H1 (cell line): ENCODE measurements at regions not wholly inside any gene's neighbourhood (a gene's known extent, or its start where the extent isn't known, plus 50 kb on each side); places are given as distances from the start of the nearest gene placed in this dataset.

ENCODE experiments used
- CTCF ChIA-PET: fragments of 300-600 bp; sonication (Branson Sonifier 250); formaldehyde crosslinking; loops from one replicate; lab custom pipeline; 2021; ENCODE audit not compliant: partially characterized antibody; lab: Charles Lee
- POLR2A ChIA-PET: fragments of 300-600 bp; sonication (Branson Sonifier 250); formaldehyde crosslinking; loops from one replicate; lab custom pipeline; 2021; ENCODE audit warnings: inconsistent platforms; ENCODE audit not compliant: partially characterized antibody; lab: Charles Lee
- DNase-seq, 2 experiments: peaks; one replicate each; pipeline versions ENCODE4 v3.0.0 to v3.0.0-alpha.2; 2010 to 2022; ENCODE audit warnings: low spot score in 2 of 2, low read depth in 1 of 2, mixed read lengths in 1 of 2
- FAIRE-seq: peaks from 2 replicates; lab custom pipeline; 2011; peaks lifted over from hg19 to GRCh38; lab: Jason Lieb, UNC
- H2AFZ ChIP-seq: 2 replicates; pipeline ENCODE4 v1.8.1; 2012; ENCODE audit warnings: low read length, inconsistent platforms
- H2AK5ac ChIP-seq: 2 replicates; pipeline ENCODE4 v1.6.1; 2013; ENCODE audit warnings: low read depth, low read length
- H2BK120ac ChIP-seq: replicated peaks from 2 replicates; pipeline ENCODE3; 2013; ENCODE audit warnings: low read depth, low read length, inconsistent platforms
- H2BK12ac ChIP-seq: 2 replicates; pipeline ENCODE4 v1.6.1; 2013; ENCODE audit warnings: low read depth, low read length
- H2BK15ac ChIP-seq: 2 replicates; pipeline ENCODE4 v1.6.1; 2013; ENCODE audit warnings: low read length
- H2BK20ac ChIP-seq: 2 replicates; pipeline ENCODE4 v1.6.1; 2013; ENCODE audit warnings: low read length
- H2BK5ac ChIP-seq: 2 replicates; pipeline ENCODE4 v1.6.1; 2013; ENCODE audit warnings: low read depth, low read length
- H3K14ac ChIP-seq: 2 replicates; pipeline ENCODE4 v1.6.1; 2013; ENCODE audit warnings: inconsistent platforms; ENCODE audit not compliant: insufficient read length
- H3K18ac ChIP-seq: 2 replicates; pipeline ENCODE4 v1.6.1; 2013; ENCODE audit warnings: low read length; ENCODE audit errors: extremely low read depth
- H3K23ac ChIP-seq: 2 replicates; pipeline ENCODE4 v1.6.1; 2013; ENCODE audit warnings: inconsistent platforms; ENCODE audit not compliant: insufficient read length
- H3K23me2 ChIP-seq: 2 replicates; pipeline ENCODE4 v1.6.1; 2013; ENCODE audit warnings: low read depth, low read length
- H3K27ac ChIP-seq: 2 replicates; pipeline ENCODE4 v1.6.1; 2011; ENCODE audit warnings: low read depth, low read length, inconsistent platforms
- H3K27me3 ChIP-seq, 4 experiments: replicated peaks in 1 of 4; 1 replicate in 1 of 4; 2 replicates in 3 of 4; pipeline versions ENCODE4 v1.6.1 to v1.8.1; 2011 to 2013; ENCODE audit warnings: low read length in 3 of 4, mild to moderate bottlenecking in 3 of 4, inconsistent platforms in 2 of 4, mixed read lengths in 2 of 4, moderate library complexity in 1 of 4; ENCODE audit not compliant: control insufficient read depth in 3 of 4, insufficient read depth in 3 of 4; ENCODE audit errors: extremely low read depth in 1 of 4
- H3K36me3 ChIP-seq, 4 experiments: 2 replicates each; pipeline versions ENCODE4 v1.6.1 to v1.8.1; 2011 to 2013; ENCODE audit warnings: mild to moderate bottlenecking in 4 of 4, low read length in 3 of 4, moderate library complexity in 2 of 4, control low read depth in 1 of 4, inconsistent platforms in 1 of 4; ENCODE audit not compliant: insufficient read depth in 4 of 4, control insufficient read depth in 2 of 4
- H3K4ac ChIP-seq: replicated peaks from 2 replicates; pipeline ENCODE3; 2013; ENCODE audit warnings: low read length, low read depth, mixed read lengths, inconsistent platforms; ENCODE audit not compliant: insufficient read length
- H3K4me1 ChIP-seq, 4 experiments: replicated peaks in 1 of 4; 1 replicate in 1 of 4; 2 replicates in 3 of 4; pipeline versions ENCODE4 v1.6.1 to v1.8.1; 2011 to 2013; ENCODE audit warnings: low read length in 3 of 4, inconsistent platforms in 2 of 4, mixed read lengths in 1 of 4; ENCODE audit not compliant: insufficient read depth in 4 of 4, control insufficient read depth in 3 of 4
- H3K4me2 ChIP-seq, 2 experiments: 2 replicates each; pipeline versions ENCODE4 v1.6.1 to v1.8.1; 2011 to 2013; ENCODE audit warnings: low read depth in 2 of 2, low read length in 2 of 2, control low read depth in 1 of 2, inconsistent platforms in 1 of 2, mild to moderate bottlenecking in 1 of 2; ENCODE audit not compliant: insufficient read depth in 1 of 2
- H3K4me3 ChIP-seq, 4 experiments: fragments of 200-600, 300-600 bp in 1 of 4; sonication (generic), shearing (Covaris generic), sonication (Bioruptor Twin) in 1 of 4; 2 replicates each; pipeline versions ENCODE4 v1.5.1 to v1.8.1; 2011 to 2016; ENCODE audit warnings: low read length in 4 of 4, low read depth in 3 of 4, control low read depth in 2 of 4, inconsistent platforms in 2 of 4, mild to moderate bottlenecking in 2 of 4, mixed read lengths in 1 of 4, moderate library complexity in 1 of 4; ENCODE audit not compliant: insufficient read depth in 2 of 4; ENCODE audit errors: extremely low read depth in 1 of 4
- H3K56ac ChIP-seq: replicated peaks from 2 replicates; pipeline ENCODE3; 2013; ENCODE audit warnings: low read depth, mild to moderate bottlenecking, mixed read lengths, low read length, inconsistent platforms; ENCODE audit not compliant: insufficient read length
- H3K79me1 ChIP-seq: 2 replicates; pipeline ENCODE4 v1.6.1; 2013; ENCODE audit warnings: low read depth, low read length, control low read depth
- H3K79me2 ChIP-seq, 2 experiments: 2 replicates each; pipeline versions ENCODE4 v1.6.1 to v1.8.1; 2012 to 2013; ENCODE audit warnings: low read length in 2 of 2, mild to moderate bottlenecking in 2 of 2, inconsistent platforms in 1 of 2; ENCODE audit not compliant: insufficient read depth in 2 of 2, control insufficient read depth in 1 of 2
- H3K9ac ChIP-seq, 4 experiments: replicated peaks in 1 of 4; 1 replicate in 1 of 4; 2 replicates in 3 of 4; pipeline versions ENCODE4 v1.6.1 to v1.8.1; 2011 to 2013; ENCODE audit warnings: low read depth in 3 of 4, low read length in 3 of 4, control low read depth in 2 of 4, mild to moderate bottlenecking in 2 of 4, moderate library complexity in 2 of 4, inconsistent platforms in 1 of 4; ENCODE audit errors: extremely low read depth in 1 of 4
- H3K9me3 ChIP-seq, 2 experiments: 2 replicates each; pipeline versions ENCODE4 v1.6.1 to v1.8.1; 2012 to 2013; ENCODE audit warnings: mild to moderate bottlenecking in 2 of 2, moderate library complexity in 2 of 2, control low read depth in 1 of 2, inconsistent platforms in 1 of 2, low read depth in 1 of 2, low read length in 1 of 2, mixed read lengths in 1 of 2; ENCODE audit not compliant: insufficient read depth in 2 of 2
- H4K20me1 ChIP-seq, 2 experiments: replicated peaks in 1 of 2; 2 replicates each; pipeline versions ENCODE3 to v1.8.1; 2011 to 2013; ENCODE audit warnings: inconsistent platforms in 2 of 2, low read length in 2 of 2, mild to moderate bottlenecking in 1 of 2; ENCODE audit not compliant: insufficient read depth in 2 of 2, control insufficient read depth in 1 of 2
- H4K5ac ChIP-seq: 2 replicates; pipeline ENCODE4 v1.6.1; 2013; ENCODE audit warnings: low read length, low read depth, mixed read lengths, inconsistent platforms; ENCODE audit not compliant: insufficient read length
- H4K8ac ChIP-seq: 2 replicates; pipeline ENCODE4 v1.8.0; 2013; ENCODE audit warnings: mild to moderate bottlenecking, moderate library complexity, low read length, inconsistent platforms; ENCODE audit not compliant: insufficient read depth; ENCODE audit errors: extremely low read depth
- H4K91ac ChIP-seq: replicated peaks from 2 replicates; pipeline ENCODE3; 2013; ENCODE audit warnings: low read length, mixed read lengths, inconsistent platforms; ENCODE audit not compliant: insufficient read length
- BCL11A ChIP-seq, 2 experiments: IDR thresholded peaks; one replicate each; pipeline ENCODE4 v1.6.1; 2011; ENCODE audit warnings: low read depth in 2 of 2, low read length in 2 of 2, mild to moderate bottlenecking in 2 of 2
- CBX5 ChIP-seq: fragments of 300-800, 300-1000 bp; sonication (generic); IDR thresholded peaks from 2 replicates; pipeline ENCODE4 v1.7.1; 2016; ENCODE audit warnings: antibody characterized with exemption, low read length, low read depth
- CEBPB ChIP-seq: IDR thresholded peaks from 2 replicates; pipeline ENCODE4 v1.6.1; 2012; ENCODE audit warnings: low read depth, low read length
- GABPA ChIP-seq: IDR thresholded peaks from 2 replicates; pipeline ENCODE4 v1.6.1; 2011; ENCODE audit warnings: mild to moderate bottlenecking, low read length, moderate library complexity, borderline replicate concordance; ENCODE audit not compliant: insufficient read depth
- HDAC6 ChIP-seq: IDR thresholded peaks from one replicate; pipeline ENCODE4 v1.7.1; 2012; ENCODE audit warnings: low read depth, mild to moderate bottlenecking, inconsistent platforms, low read length, moderate library complexity
- KDM1A ChIP-seq: fragments of 200-600, 300-600 bp; sonication (generic); IDR thresholded peaks from 2 replicates; pipeline ENCODE4 v1.7.1; 2016; ENCODE audit warnings: mild to moderate bottlenecking, low read length, borderline replicate concordance
- SAP30 ChIP-seq: fragments of 300-600 bp; sonication (generic); IDR thresholded peaks from 2 replicates; pipeline ENCODE4 v1.7.1; 2012; ENCODE audit warnings: low read length, moderate library complexity, mild to moderate bottlenecking, inconsistent platforms; ENCODE audit not compliant: insufficient read depth, insufficient replicate concordance
- WGBS, 2 experiments: shearing (Covaris generic) in 1 of 2; methylation state at CpG; one replicate each; pipeline versions ENCODE4 v1.1.6 to v1.1.7; 2013 to 2015; ENCODE audit warnings: low lambda C conversion rate in 2 of 2, mixed read lengths in 2 of 2, inconsistent platforms in 1 of 2, low coverage in 1 of 2, missing lambda C conversion rate in 1 of 2; ENCODE audit not compliant: insufficient replicate concordance in 2 of 2, insufficient coverage in 1 of 2, insufficient read length in 1 of 2; ENCODE audit errors: extremely low coverage in 1 of 2, missing lambda C conversion rate in 1 of 2; 5-methylcytosine and 5-hydroxymethylcytosine counted together

DNA sequence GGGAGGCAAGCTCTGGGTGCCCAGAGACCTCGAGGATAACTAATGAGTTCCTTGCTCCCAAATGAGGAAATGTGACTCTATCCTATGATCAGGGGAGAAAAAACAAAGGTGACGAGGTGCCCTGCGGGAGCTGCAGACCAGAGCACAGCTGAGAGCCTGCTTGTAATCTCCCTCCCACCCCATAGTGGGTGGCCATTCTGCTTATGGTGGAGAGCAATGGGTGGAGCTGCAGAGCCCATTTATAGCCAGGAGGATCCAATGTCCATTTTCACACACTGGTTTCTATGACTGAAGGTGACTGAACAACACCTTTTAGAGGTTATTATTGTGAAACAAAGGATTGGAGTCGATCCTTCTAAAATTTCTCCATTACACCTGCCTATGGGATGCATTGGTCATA is 153.3 kb downstream of the COL6A3 start:
- Histone ChIP-seq H3K14ac (no peak overlapping the region), H2BK5ac (no peak overlapping the region), H4K8ac (no peak overlapping the region), H3K9me3 (no peaks in the 10 kb centered on the region), H3K36me3 (no peaks in the 10 kb centered on the region), H2AFZ (no peak overlapping the region), H3K4me1 (peaks cover 0 to 4% (median 0%) of the 10 kb centered on the region in 4 experiments; a peak in 1 of 7 replicates), H3K56ac (no peak overlapping the region), H3K79me2 (no peaks in the 10 kb centered on the region), H3K4me3 (no peak overlapping the region), H3K23me2 (no peaks in the 10 kb centered on the region), H3K27me3 (no peaks in the 10 kb centered on the region), H2BK20ac (no peak overlapping the region), H4K20me1 (no peaks in the 10 kb centered on the region), H2BK120ac (no peak overlapping the region), H2BK12ac (no peak overlapping the region), H4K5ac (no peak overlapping the region), H3K9ac (no peak overlapping the region), H3K4me2 (no peak overlapping the region), H4K91ac (no peak overlapping the region), H3K79me1 (no peaks in the 10 kb centered on the region), H3K27ac (no peak overlapping the region), H3K4ac (no peak overlapping the region), H2BK15ac (no peak overlapping the region), H2AK5ac (no peak overlapping the region), H3K18ac (no peak overlapping the region), H3K23ac (no peak overlapping the region)
- 89% methylated on average over 4 of the region's 4 CpGs; no CpG with 5 or more reads in 1 of the 2 experiments for WGBS, 2 experiments
- DNase-seq (no peak), FAIRE-seq (no peak)
- ChIA-PET POLR2A (no interaction called here), CTCF (interaction anchor here (1.0 to 1.3 kb wide), 2 partner anchors 95 to 687 kb away, joined by 3 read pairs; no protein-coding TSS in a partner anchor)
- TF ChIP-seq SAP30, result no peak
- TF ChIP-seq CEBPB, result no peak
- no peak for TF ChIP-seq BCL11A (IDR thresholded peaks at IDR 0.05; ENCODE audit: low read depth in 2 of 2, low read length in 2 of 2)
- no peak for TF ChIP-seq GABPA
- no peak for TF ChIP-seq CBX5
- TF ChIP-seq KDM1A, result no peak
- TF ChIP-seq HDAC6, result no peak
